Activated CD4-positive, alpha-beta T cell treated with anti-CD3 and anti-CD28 coated beads, Interleukin-2, Interleukin-4, amounts not matched to agents 100 ng/mL and 50 ng/mL, durations not matched to agents 16 hours and 8 hours (primary cell): ENCODE measurements at regions not wholly inside any gene's neighbourhood (a gene's known extent, or its start where the extent isn't known, plus 50 kb on each side); places are given as distances from the start of the nearest gene placed in this dataset.

ENCODE experiments used
- DNase-seq: peaks from one replicate; pipeline ENCODE4 v3.0.0-alpha.2; 2020; ENCODE audit warnings: low spot score

DNA sequence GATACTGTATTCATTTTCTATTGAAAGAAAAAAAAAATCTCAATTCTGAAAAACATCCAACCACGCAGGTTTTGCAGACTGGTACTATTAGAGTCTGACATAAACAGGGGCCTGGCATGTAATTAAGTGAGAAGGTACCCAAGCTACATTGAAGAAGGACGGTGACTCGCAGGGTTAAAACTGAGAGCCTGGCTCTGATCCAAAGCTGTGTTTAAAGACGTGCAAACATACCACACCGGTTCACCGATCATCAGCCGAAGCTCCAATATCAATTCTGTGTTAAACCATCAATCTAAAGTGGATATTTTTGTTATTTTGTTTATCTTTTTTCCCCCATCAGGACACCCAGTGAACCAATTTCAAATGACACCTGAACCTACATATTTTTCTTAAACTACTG is 108.1 kb upstream of the DIO3 start:
- no peak for DNase-seq

DNA sequence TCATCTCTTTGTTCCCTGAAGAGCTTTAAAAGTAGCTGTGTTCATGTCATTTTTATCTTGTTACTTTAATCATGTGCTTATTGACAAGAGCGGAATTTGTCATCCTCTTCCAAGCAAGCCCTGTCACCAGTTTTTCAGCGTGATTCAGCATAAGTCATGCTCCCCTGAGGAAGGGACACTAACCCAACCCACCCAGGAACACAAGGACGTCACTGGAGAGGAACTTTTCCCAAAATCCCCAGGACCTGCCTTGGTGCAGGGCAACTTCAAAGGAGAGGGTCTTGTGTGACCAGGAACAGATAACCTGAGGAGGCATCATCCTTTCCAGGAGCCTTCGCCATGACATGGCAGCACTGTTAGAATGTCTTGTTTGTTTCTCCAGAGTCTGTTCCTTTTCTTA is 107.1 kb upstream of the DIO3 start:
- no peak for DNase-seq

DNA sequence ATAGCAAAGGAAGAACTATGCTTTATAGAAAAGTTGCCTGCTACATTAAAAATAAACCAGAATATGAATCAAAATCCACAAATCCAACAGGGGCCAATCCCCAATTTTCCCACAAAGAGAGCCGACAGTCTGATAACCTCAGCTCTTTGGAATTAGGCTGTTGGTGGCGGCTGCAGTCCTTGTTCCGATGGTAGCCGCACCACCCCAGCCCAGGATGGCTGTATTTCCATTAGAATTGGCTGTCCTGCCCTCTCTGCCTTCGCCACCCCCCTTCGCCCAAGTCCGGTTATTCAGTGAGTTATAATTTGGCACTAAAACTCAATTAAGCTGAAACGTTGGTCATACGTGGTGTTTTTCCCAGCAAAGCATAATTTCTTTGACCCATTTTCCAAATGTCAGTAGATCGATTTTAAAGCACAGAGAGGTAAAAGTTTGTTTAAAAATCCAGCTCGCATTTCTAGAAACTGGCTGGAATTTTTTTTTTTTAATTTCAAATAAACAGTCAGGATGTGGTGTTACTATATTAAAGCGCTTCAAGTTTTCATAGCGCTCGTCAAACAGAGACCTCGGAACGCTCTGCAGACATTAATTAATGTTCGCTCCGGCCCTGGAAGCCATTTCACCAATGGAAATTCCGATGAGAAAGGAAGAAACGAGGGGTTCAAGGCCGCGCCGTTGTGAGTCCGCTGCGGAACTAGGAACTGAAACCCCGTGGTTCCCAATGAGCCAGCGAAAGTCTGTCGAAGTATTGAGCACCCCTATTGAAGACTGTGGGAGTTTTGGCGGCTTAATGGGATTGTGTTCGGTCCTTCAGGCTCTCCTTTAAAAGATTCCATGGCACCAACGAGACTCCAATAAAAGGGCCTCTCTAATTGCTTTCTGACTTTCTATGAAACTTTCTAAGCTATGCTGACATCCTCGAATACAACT is 104.8 kb upstream of the DIO3 start:
- no peak for DNase-seq

DNA sequence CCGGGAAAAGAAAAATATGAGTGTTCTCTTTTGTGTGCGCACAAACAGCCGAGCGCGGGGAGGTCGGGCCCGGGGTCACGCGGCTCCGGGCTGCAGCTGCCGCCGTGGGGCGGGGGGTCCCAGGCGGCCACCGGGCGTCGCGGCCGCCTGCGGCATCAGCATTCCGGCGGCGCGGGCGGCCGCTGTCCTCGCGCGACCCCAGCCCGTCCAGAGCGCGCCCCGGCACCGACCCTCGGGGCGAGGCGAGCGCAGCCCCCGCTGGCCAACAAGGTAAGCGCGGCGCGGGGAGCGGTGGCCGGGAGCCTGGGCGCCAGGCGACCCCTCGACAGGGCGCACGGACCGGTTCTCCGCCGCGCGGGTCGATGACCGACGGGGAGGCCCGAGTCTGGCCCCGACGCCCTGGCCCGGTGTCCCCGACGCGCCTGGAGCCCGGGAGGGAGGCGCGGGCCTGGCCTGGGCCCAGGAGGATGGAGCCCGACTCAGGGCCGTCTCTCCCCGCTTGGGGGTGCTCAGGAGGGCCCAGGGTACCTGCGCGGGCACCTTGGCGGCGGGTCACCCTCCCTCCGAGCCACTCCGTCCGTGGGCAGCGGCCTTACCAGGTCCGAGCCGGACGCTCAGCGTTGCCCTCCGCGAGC is 103.9 kb upstream of the DIO3 start:
- no peak for DNase-seq

DNA sequence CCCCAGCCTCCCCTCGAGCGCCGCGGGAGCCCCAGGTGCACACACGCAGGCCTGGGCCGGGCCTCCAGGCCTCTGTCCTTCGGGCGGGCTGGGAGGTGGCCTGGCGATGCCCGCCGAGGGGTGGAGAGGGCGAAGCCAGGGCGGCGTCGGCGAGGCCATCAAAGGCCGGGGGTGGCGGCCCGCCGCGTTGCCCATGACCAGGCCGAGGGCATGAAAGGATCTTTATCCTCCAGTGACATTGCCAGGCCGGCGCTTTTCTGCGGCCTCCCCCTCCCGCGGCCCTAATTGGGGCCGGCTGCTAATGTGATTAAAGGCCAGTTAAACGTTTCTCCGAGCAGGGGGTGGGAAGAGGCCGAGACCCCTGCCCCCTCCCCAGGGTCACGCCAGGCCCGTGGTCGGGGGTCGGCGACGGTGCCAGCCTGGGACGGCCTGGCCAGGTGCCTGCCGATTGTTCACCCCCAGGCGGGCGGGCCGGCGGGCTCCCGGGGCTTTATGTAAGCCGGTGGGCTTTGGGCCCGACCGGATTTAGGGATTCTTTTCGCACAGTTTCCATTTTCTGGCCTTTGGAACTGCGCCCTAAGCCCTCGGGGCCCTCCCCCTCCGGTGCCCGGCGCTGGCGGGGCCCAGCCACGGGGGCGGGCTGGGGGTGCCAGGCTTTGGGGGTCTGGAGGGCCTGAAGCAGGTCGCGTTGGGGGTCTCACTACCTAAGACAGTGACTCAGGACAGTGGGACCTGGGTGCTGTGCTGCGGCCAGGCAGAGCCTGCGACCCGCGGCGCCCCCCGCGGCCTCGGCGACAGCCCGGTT is 103.2 kb upstream of the DIO3 start:
- no peak for DNase-seq

DNA sequence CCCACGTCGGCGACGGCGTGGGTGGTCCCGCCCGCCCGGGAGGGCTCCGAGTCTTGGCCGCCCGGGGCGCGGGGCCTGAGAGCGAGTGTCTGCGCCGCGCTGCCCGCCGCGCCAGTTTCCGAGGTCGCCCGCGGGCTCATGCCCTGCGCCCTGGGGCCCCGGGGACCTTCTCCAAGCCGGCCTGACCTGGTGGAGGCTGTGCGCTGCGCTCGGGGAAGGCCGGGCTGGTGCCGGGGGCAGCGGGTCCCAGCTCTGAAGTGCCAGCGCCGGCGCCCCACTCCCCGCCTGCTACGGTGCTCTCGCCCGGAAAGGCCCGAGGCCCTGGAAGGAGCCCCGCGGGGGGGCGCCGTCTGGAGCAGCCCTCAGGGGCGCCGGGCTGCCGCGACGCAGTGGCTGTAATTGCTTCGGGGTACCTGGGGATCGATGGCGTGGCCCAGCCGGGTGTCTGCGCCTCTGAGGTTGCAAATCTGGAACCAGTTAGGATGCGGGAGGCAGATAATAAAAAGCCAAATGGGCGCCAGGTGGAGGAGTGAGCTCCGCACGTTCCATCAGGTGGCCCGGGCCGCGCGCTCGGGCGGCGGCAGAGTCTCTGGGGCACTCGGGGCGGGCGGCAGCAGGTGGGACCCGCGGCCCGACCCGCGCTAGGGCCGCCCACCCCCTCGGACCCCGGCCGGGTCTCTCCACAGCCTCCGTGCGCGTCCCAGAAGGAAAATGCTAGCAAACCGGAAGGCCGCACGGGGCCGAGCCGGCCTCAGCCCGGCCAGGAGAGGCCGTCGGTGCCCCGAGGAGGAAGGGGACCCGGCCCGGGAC is 102.3 kb upstream of the DIO3 start:
- DNase-seq = no peak

DNA sequence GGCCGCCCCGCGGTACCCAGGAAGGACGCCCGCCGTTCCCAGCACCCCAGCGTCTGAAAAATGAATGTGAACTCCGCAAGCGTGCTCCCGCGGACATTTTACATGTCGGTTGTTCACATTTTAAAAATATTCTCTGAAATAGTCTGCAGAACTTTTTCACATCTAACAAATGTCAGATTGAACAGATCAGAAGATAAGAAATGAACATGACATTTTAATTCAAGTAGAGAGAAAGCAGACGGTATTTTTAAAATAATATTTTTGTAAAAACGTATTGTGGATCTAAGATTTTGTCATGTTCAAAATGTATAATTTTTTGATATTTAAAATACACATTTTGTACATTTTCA is 101.8 kb upstream of the DIO3 start:
- DNase-seq = no peak

DNA sequence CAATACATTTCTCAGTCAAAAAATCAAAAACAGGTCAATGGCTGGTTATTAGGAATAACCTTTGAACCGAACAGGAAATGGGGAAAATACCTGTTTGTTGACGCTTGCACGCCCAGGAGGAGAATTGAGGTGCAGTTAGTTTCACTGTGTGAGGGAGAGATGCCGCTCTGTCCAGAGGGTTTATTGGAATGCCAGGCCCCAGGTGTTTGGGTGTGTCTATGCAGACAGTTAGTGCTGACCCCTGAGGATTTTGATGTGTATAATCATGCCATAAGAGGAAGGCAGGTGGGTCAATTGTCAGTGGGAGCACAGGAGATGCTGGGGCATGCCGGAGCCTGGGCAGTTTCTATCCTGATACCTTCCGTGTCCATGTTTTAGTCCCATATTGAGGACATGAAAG is 100.8 kb upstream of the DIO3 start:
- no peak for DNase-seq

DNA sequence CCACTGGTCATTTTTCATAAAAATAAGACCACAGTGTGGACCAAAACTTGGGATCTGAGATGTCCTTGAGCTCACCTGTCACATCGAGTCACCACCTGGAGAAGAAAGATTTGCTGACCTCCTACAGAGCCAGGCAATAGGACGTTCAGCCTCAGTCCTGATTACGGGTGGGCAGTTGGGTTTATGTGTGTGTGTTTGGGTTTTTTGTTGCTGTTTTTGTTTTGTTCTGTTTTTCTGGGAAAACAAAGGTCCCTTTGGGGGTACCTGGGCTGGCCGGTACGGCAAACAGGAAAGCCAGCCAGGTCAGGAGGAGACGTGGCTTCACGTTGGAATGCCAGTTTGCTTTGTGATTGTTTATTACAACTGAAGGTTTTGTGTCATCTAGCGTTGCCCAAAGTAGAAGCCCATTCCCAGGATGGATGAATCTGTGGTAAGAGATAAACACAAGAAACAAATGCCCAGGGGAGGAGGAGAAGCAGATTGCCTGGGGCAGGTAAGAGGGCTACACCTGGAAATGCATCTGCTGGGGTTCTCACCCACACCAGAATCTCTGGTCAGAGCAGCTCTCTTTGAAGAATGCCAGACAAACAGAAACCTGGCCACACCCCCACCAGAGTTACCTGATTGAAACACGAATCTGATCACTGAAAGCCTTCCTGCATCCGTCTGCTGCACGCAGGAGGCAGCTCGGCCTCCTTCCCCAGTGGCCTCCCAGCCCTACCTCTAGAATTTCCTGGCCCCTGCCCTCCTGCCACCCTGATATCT is 100.1 kb upstream of the DIO3 start:
- no peak for DNase-seq

DNA sequence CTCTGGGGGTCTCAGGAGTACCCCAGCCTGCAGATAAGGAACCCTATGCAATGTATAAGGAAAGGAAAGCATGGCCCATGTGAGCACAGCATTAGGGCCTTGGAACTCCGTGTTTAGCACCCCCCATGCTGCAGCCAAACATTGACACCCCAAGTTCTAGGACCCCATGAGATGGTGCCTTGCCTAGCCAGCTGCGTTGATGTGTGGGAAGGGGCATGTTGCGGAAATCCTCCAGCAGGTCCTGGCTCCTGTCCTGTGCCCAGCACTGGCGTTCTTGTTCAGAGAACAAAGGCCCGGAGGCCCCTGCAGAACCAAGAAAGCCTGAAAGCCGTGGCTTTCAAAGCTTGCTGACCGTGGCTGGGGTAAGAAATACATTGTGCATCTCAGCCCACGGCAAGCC is 99.4 kb upstream of the DIO3 start:
- no peak for DNase-seq

DNA sequence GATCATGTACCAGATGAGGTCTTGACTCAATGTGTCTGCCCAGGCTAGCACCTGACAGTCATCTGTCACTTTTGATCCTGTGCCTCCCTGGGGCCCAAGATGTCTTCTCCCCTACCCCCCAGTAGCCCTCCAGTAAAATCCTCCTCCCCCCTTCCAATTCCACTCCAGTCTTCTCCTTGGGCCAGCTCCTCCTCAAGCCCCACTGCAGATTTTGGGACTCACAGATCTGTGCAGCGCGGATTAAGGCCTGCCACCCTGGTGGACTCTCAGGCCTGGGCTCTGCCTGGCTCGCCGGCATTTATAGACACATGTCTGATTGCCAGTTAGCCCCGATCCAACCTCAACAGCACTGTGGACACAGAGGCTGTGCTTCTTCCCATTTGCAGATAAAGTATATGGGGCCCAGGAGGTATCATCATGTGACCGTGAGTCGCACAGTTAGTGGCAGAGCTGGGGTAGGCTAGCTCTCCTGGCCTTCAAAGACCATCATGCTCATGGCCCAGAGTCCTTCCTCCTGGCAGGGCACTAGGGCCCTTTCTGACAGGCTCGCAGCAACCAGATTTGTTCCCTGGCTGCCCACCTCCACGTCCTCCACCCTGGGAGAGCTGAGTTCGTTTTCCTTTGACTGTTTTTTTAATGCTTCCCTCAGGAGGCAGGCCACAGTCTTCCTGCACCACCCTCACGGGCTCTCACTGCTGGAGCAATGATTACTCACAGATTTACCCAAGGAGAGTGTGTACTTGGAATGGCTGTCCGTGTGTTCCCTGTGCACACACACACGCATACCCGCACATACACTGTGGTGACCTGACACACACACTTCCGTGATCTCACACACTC is 98.3 kb upstream of the DIO3 start:
- no peak for DNase-seq

DNA sequence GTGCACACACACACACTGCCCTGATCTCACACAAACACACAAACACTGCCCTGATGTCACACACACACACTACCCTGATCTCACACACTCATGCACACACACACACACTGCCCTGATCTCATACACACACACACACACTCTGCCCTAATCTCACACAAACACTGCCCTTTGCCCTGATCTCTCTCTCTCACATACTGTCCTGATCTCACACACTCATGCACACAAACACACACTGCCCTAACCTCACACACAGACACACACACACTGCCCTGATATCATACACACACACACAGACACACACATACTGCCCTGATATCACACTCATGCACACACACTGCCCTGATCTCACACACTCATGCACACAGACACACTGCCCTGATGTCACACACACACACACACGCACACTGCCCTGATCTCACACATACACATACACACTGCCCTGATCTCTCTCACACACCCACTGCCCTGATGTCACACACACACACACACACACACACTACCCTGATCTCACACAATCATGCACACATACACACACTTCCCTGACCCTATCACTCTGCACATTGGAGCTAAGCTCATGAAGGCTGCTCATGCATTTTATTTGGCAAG is 97.6 kb upstream of the DIO3 start:
- DNase-seq = no peak

DNA sequence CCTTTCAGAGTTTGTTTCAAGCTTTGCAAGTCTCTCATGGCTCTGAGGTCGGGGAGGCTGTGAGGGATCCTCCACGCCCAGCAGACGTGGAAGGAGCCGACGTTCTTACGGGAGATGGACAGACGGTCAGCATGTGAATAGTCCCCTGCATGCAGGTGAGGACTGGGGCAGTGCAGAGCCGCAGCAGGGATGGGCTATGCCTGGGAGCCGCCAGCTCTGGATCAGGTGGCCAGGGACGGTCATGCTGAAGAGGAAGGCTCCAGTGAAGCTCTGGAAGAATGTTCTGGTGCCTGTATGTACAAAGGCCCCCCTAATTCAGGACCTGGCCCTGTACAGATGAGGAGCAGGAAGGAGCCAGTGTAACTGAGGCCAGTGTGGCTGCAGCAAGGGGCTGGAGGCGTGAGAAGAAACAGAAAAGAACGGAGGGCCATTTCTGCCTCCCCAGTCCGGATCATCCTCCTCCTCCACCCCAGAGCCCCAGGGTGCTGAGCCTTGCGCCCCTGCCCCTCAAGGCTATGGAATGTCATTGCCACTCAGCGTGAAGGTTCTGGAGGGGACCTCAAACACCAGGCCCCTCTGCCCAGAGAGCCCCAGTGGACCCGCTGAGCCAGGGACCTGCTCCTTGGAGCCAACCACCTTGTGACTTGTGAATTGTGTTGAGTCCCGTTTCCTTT is 96.8 kb upstream of the DIO3 start:
- DNase-seq = no peak

DNA sequence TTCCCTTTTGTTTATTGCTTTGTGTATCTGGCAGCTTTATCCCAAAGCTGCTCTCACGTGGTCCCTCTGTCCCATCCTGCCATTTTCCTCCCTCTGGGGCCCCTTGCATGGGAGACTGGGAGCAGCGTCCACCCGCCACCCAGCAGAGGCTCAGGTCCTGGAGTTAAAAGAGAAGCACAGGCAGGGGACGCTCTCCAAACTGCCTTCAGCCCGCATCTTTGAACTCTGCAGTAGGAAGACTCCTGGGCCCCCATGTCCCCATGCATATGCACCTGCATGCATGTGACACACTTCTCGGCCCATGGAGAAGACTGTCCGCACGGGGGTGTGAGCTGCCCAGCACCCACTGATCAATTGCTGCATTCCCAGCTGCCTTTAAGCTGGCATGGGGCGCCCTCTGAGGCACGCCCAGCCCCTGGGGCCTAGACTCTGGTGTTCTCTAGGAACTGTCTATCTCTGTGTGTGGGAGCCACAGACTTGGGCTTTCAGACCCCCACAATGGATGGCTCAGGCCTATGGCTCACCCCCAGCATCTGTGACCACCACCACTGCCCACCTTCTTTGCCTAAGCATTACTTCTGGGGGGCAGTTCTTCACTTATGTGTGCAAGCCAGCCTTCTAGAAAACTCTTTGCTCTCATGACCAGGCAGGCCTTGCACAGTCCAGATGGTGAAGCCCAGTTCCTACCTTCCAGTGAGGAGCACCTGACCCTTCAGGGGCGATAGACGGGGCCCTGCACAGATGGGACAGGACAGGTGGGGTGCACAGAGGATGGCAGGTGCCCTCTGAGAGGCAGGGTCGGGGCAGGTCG is 96.1 kb upstream of the DIO3 start:
- no peak for DNase-seq

DNA sequence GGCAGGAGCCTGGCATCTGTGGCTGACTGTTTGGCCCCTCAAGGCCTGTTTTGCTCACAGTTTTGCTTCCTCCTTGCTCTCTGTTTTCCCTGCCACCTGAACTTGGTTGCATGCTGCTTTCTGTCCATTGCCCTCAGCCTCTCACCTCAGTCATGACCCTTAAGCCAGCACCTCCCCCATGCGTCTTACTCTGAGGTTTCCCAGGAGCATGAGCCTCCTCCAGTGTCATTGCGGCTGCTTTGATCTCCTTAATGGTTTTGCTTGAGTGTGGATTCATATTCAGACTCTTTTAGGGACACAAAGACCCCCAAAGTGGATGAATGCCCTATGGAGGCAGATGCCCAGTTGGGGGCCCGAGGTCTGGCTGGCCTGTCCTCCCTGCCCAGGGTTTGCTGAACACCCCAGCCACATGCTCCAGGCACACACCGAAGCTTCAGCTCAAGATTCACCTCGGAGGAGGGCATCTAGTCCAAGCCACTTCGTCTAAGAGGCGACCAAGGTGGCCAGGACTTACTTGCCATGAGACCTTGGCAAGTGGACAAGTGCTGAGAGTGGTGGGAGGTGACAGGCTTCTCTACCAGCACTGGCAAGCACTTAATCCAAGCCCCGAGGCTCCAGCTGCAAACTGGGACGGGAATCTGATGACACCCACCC is 95.4 kb upstream of the DIO3 start:
- DNase-seq = no peak

DNA sequence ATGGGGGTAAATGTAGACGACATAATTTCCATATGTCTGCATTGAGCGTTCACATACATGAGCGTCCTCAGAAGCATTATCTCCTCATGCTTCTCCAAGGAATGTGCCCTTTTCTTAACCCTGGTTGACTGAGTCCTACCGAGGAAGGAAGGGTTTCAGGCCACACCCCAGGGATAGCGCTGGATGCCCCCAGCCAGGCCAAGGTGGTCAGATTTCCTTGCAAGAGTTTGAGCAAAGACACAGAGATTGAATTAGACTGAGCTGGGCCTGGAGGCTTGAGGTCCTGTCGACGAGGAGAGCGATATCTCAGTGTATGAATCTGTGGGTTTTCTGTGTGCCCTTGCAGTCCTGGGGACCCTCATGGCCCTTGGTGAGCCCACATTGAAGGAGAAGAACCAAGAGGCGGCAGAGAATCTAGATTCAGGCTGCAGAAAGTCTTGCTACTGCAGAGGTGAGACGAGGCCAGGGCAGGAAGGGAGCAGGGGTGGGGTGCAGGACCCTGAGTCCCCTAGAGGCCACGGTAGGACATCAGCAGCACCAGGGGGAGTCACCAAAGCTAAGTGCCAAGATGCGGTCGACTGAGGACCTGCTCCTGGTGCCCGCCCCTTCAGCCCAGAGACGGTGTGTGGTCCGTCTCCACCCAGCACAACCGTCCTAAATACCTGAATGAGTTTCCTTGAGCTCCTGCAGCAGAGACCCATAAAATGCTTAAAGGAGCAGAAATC is 94.7 kb upstream of the DIO3 start:
- DNase-seq = no peak

DNA sequence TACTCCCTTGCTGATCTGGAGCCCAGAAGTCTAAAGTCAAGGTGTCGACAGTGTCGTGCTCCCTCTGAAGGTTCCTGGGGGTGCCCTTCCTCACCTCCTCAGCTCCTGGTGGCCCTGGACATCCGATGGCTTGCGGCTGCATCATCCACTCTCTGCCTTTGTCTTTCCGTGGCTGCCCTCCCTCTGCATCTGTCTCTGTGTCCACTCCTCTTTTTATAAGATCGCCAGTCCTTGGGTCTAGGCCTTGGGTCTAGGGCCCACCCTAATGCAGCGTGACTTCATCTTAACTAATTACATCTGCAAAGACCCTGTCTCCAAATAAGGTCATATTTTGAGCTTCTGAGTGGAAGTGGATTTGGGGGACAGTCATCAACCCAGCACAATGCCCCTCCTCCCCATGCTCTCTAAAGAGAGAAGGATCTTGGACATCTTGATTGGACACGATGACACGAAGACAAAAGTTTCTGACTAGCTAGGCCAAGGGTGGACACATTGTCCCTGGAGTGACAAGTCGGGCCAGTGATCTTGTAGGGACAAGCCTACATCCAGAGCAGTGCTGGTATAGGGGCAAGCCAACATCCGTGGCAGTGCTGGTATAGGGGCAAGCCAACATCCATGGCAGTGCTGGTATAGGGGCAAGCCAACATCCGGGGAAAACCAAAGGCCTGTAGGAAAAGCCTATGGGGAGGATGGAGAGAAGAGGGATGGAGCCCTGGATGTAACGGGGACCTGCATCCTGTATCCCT is 93.9 kb upstream of the DIO3 start:
- no peak for DNase-seq
